GM23338 (cell line): ENCODE measurements at regions not wholly inside any gene's neighbourhood (a gene's known extent, or its start where the extent isn't known, plus 50 kb on each side); places are given as distances from the start of the nearest gene placed in this dataset.

Experiments used
- ATAC-seq: fragments of 200-7000 bp; cut with Tn5 transposase; 3 replicates; pipeline ENCODE4 v1.9.1; 2020
- DNase-seq: peaks from one replicate; pipeline ENCODE4 v3.0.0-alpha.2; 2015; ENCODE audit warnings: low spot score
- H2AFZ ChIP-seq: fragments of 200-600 bp; sonication (generic); 2 replicates; pipeline ENCODE4 v1.8.0; 2016; ENCODE audit warnings: antibody characterized with exemption, mild to moderate bottlenecking, moderate library complexity
- H3F3A ChIP-seq: fragments of 200-600 bp; sonication (generic); replicated peaks from 2 replicates; pipeline ENCODE4 v1.8.0; 2017; ENCODE audit warnings: antibody characterized with exemption, mixed run types, low read depth
- H3K27ac ChIP-seq: fragments of 200-600 bp; sonication (generic); 2 replicates; pipeline ENCODE4 v1.6.1; 2016; ENCODE audit warnings: low read depth
- H3K27me3 ChIP-seq: fragments of 200-600 bp; sonication (generic); 2 replicates; pipeline ENCODE4 v1.8.0; 2016; ENCODE audit warnings: mild to moderate bottlenecking, mixed run types, moderate library complexity; ENCODE audit not compliant: insufficient read depth
- H3K36me3 ChIP-seq: fragments of 200-600 bp; sonication (generic); 2 replicates; pipeline ENCODE4 v1.8.0; 2016; ENCODE audit warnings: mild to moderate bottlenecking; ENCODE audit not compliant: insufficient read depth
- H3K4me1 ChIP-seq: fragments of 200-600 bp; sonication (generic); 2 replicates; pipeline ENCODE4 v1.8.0; 2016; ENCODE audit warnings: mild to moderate bottlenecking, moderate library complexity; ENCODE audit not compliant: insufficient read depth
- H3K4me2 ChIP-seq: fragments of 200-600 bp; sonication (generic); 2 replicates; pipeline ENCODE4 v1.7.1; 2017; ENCODE audit warnings: mixed run types
- H3K4me3 ChIP-seq: fragments of 200-600 bp; sonication (generic); 2 replicates; pipeline ENCODE4 v1.6.1; 2016; ENCODE audit warnings: mixed run types
- H3K79me2 ChIP-seq: fragments of 200-600 bp; sonication (generic); replicated peaks from 2 replicates; pipeline ENCODE4 v1.8.0; 2017; ENCODE audit warnings: mild to moderate bottlenecking; ENCODE audit not compliant: insufficient read depth
- H3K9me2 ChIP-seq: fragments of 200-600 bp; sonication (generic); 2 replicates; pipeline ENCODE4 v1.8.0; 2017; ENCODE audit not compliant: insufficient read depth
- H4K20me1 ChIP-seq: fragments of 200-600 bp; sonication (generic); replicated peaks from 2 replicates; pipeline ENCODE4 v1.8.0; 2017; ENCODE audit warnings: mild to moderate bottlenecking; ENCODE audit not compliant: insufficient read depth
- H3K27ac Mint-ChIP-seq: 2 replicates; pipeline ENCODE4 v1.8.0; 2020; ENCODE audit warnings: inconsistent platforms, mild to moderate bottlenecking, moderate library complexity, mixed read lengths
- H3K27me3 Mint-ChIP-seq: 3 replicates; pipeline ENCODE4 v1.8.0; 2022; ENCODE audit warnings: low read depth, mild to moderate bottlenecking, moderate library complexity, mixed read lengths, inconsistent platforms; ENCODE audit not compliant: insufficient read depth, poor library complexity
- H3K36me3 Mint-ChIP-seq: 3 replicates; pipeline ENCODE4 v1.8.0; 2021; ENCODE audit warnings: low read depth, mild to moderate bottlenecking, inconsistent platforms, moderate library complexity, mixed read lengths
- H3K4me1 Mint-ChIP-seq: 3 replicates; pipeline ENCODE4 v1.8.0; 2020; ENCODE audit warnings: mild to moderate bottlenecking, inconsistent platforms, mixed read lengths
- H3K4me3 Mint-ChIP-seq: 3 replicates; pipeline ENCODE4 v1.8.0; 2021; ENCODE audit warnings: moderate library complexity, mild to moderate bottlenecking, inconsistent platforms, mixed read lengths
- H3K9me3 Mint-ChIP-seq: 3 replicates; pipeline ENCODE4 v1.8.0; 2020; ENCODE audit warnings: moderate library complexity, mild to moderate bottlenecking, inconsistent platforms, mixed read lengths
- CREB1 ChIP-seq: fragments of 250-450 bp; sonication (Bioruptor Pico); IDR thresholded peaks from 2 replicates; pipeline ENCODE4 v1.5.0; 2020; ENCODE audit warnings: low read depth, mild to moderate bottlenecking, moderate library complexity
- CTCF ChIP-seq, 2 experiments: fragments of 200-600 bp in 1 of 2; sonication (generic) in 1 of 2; conservative IDR thresholded peaks; 2 replicates each; pipeline versions ENCODE4 v1.5.1 to v1.6.1; 2016 to 2017; ENCODE audit warnings: antibody characterized with exemption in 2 of 2, low read depth in 2 of 2, mild to moderate bottlenecking in 2 of 2, moderate library complexity in 1 of 2
- ETS1 ChIP-seq: IDR thresholded peaks from 2 replicates; pipeline ENCODE4 v1.6.1; 2016; ENCODE audit warnings: antibody characterized with exemption
- EZH2 ChIP-seq: fragments of 200-600 bp; sonication (generic); IDR thresholded peaks from one replicate; pipeline ENCODE4 v1.8.0; 2017; ENCODE audit warnings: antibody characterized with exemption, mild to moderate bottlenecking, low read depth; ENCODE audit not compliant: unreplicated experiment
- EZH2phosphoT487 ChIP-seq: fragments of 200-600 bp; sonication (generic); IDR thresholded peaks from one replicate; pipeline ENCODE4 v1.8.1; 2018; ENCODE audit warnings: antibody characterized with exemption; ENCODE audit not compliant: unreplicated experiment
- JUNB ChIP-seq: IDR thresholded peaks from one replicate; pipeline ENCODE4 v1.6.1; 2016; ENCODE audit warnings: antibody characterized with exemption; ENCODE audit not compliant: unreplicated experiment
- NANOG ChIP-seq: IDR thresholded peaks from 2 replicates; pipeline ENCODE4 v1.6.1; 2016; ENCODE audit warnings: antibody characterized with exemption, borderline replicate concordance
- POLR2AphosphoS5 ChIP-seq: IDR thresholded peaks from 2 replicates; pipeline ENCODE4 v1.6.1; 2016; ENCODE audit warnings: antibody characterized with exemption, low read depth
- STAT1 ChIP-seq: IDR thresholded peaks from one replicate; pipeline ENCODE4 v1.6.1; 2016; ENCODE audit warnings: antibody characterized with exemption; ENCODE audit not compliant: unreplicated experiment
- ZNF114 ChIP-seq: fragments of 250-450 bp; sonication (Bioruptor Pico); IDR thresholded peaks from 2 replicates; pipeline ENCODE4 v1.5.0; 2020; ENCODE audit warnings: mild to moderate bottlenecking, moderate library complexity
- ZNF331 ChIP-seq: fragments of 250-450 bp; sonication (Bioruptor Pico); IDR thresholded peaks from 2 replicates; pipeline ENCODE4 v1.5.0; 2020; ENCODE audit warnings: low read depth, mild to moderate bottlenecking, moderate library complexity
- TF ChIP-seq, protein P1 (sequence below): IDR thresholded peaks from one replicate; pipeline ENCODE4 v1.6.1; 2018; ENCODE audit warnings: antibody characterized with exemption; ENCODE audit not compliant: unreplicated experiment

DNA sequence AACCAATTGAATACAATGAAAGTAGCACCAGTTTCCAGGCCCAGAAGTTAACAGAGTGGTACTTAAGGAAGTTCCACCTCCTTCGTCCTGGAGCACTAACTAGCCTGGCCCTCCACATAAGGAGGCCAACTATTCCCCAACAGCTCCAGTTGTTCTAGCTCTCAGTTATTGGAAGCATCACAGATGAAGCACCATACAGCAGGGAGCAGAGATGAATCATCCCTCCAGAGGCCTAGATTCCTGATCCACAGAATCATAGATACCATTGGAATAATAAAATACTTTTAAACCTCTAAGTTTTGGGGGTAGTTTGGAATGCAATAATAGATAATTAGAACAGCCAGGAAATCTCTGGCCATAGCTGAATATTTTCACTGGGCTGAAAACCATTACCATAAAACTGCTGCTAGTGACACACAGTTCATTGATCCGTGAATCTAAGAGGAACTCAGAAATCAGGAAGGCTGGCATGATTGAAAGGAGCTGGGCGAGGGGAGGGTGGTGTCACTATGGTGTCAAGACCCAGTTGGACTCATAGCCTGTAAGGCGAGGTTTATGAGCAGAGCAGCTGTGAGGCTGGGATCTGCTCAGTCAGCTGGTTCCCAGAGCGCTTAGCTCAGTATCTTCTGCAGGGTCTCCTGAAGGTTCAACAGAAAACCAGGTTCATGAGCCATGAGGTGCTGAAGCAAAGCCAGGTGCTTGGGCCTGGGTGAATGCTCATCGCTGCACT lies 371.4 kb upstream of the TMTC1 start:
- no peak for TF ChIP-seq JUNB
- TF ChIP-seq NANOG = no peak
- TF ChIP-seq ETS1 = no peak
- TF ChIP-seq, protein P1, sequence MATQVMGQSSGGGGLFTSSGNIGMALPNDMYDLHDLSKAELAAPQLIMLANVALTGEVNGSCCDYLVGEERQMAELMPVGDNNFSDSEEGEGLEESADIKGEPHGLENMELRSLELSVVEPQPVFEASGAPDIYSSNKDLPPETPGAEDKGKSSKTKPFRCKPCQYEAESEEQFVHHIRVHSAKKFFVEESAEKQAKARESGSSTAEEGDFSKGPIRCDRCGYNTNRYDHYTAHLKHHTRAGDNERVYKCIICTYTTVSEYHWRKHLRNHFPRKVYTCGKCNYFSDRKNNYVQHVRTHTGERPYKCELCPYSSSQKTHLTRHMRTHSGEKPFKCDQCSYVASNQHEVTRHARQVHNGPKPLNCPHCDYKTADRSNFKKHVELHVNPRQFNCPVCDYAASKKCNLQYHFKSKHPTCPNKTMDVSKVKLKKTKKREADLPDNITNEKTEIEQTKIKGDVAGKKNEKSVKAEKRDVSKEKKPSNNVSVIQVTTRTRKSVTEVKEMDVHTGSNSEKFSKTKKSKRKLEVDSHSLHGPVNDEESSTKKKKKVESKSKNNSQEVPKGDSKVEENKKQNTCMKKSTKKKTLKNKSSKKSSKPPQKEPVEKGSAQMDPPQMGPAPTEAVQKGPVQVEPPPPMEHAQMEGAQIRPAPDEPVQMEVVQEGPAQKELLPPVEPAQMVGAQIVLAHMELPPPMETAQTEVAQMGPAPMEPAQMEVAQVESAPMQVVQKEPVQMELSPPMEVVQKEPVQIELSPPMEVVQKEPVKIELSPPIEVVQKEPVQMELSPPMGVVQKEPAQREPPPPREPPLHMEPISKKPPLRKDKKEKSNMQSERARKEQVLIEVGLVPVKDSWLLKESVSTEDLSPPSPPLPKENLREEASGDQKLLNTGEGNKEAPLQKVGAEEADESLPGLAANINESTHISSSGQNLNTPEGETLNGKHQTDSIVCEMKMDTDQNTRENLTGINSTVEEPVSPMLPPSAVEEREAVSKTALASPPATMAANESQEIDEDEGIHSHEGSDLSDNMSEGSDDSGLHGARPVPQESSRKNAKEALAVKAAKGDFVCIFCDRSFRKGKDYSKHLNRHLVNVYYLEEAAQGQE = no peak
- TF ChIP-seq ZNF114 (CRISPR knock-in tag) = no peak
- no peak for TF ChIP-seq ZNF331 (CRISPR knock-in tag)
- TF ChIP-seq EZH2 = no peak
- no peak for TF ChIP-seq CTCF (conservative IDR thresholded peaks at IDR 0.05; ENCODE audit: low read depth in 2 of 2)
- no peak for TF ChIP-seq EZH2phosphoT487
- no peak for TF ChIP-seq STAT1
- TF ChIP-seq CREB1 (CRISPR knock-in tag) = no peak
- no peak for TF ChIP-seq POLR2AphosphoS5
- H3K9me2 ChIP-seq = peaks cover 8% of the 10 kb centered on the region; the same call in 1 of the 2 replicates
- H3K4me3 Mint-ChIP-seq = no peak overlapping the region
- H2AFZ ChIP-seq = no peak overlapping the region
- no peak overlapping the region for H3K27ac ChIP-seq
- peaks cover 8% of the 10 kb centered on the region for H3K36me3 Mint-ChIP-seq
- no peak overlapping the region for H3K4me2 ChIP-seq
- no peak overlapping the region for H3K27ac Mint-ChIP-seq
- H3K79me2 ChIP-seq = no peaks in the 10 kb centered on the region
- H3K4me1 ChIP-seq = no peaks in the 10 kb centered on the region
- H3K27me3 ChIP-seq = no peaks in the 10 kb centered on the region
- peaks cover 22% of the 10 kb centered on the region for H3K9me3 Mint-ChIP-seq
- H3F3A ChIP-seq = no peaks in the 10 kb centered on the region
- peaks cover 2% of the 10 kb centered on the region for H3K27me3 Mint-ChIP-seq
- H3K4me3 ChIP-seq = no peak overlapping the region
- no peaks in the 10 kb centered on the region for H3K36me3 ChIP-seq
- no peaks in the 10 kb centered on the region for H4K20me1 ChIP-seq
- no peaks in the 10 kb centered on the region; the same call in 2 of the 3 replicates for H3K4me1 Mint-ChIP-seq
- ATAC-seq (no peak), DNase-seq (no peak)
